Activated T-cell treated with anti-CD3 and anti-CD28 coated beads, Interleukin-2, amount 50 U/mL, for 4 hours (primary cell): ENCODE measurements at regions not wholly inside any gene's neighbourhood (a gene's known extent, or its start where the extent isn't known, plus 50 kb on each side); places are given as distances from the start of the nearest gene placed in this dataset.
"Not testable (repeated sequence)": the region's sequence is repeated elsewhere in the genome, so short reads cannot be mapped to it uniquely, and the experiment has no call there.

Experiments
- ATAC-seq, 2 donors: fragments of 200-7000 bp; cut with Tn5 transposase; one replicate each; pipeline ENCODE4 v1.10.0; 2021
- DNase-seq: peaks from one replicate; pipeline ENCODE4 v3.0.0-alpha.2; 2020
- H3K27me3 Mint-ChIP-seq: one replicate; pipeline ENCODE4 v1.8.0; 2021; ENCODE audit warnings: low read depth, mixed read lengths
- H3K36me3 Mint-ChIP-seq: one replicate; pipeline ENCODE4 v1.8.0; 2022; ENCODE audit warnings: mixed read lengths; ENCODE audit not compliant: insufficient read depth
- H3K4me1 Mint-ChIP-seq: one replicate; pipeline ENCODE4 v1.8.0; 2021; ENCODE audit warnings: low read depth, mixed read lengths
- H3K4me3 Mint-ChIP-seq: one replicate; pipeline ENCODE4 v1.8.0; 2021; ENCODE audit warnings: mild to moderate bottlenecking, moderate library complexity, mixed read lengths
- H3K9me3 Mint-ChIP-seq: one replicate; pipeline ENCODE4 v1.8.0; 2021; ENCODE audit warnings: mixed read lengths

- ATAC-seq, DNase-seq, H3K27me3 Mint-ChIP-seq, H3K9me3 Mint-ChIP-seq, H3K4me1 Mint-ChIP-seq, H3K4me3 Mint-ChIP-seq, H3K36me3 Mint-ChIP-seq: not testable (repeated sequence)
Measured at GRCh38 chr14:87733115-87733514, 259.9 kb downstream of the GALC start.

- no peak overlapping the region for H3K4me3 Mint-ChIP-seq
- no peaks in the 10 kb centered on the region for H3K9me3 Mint-ChIP-seq
- DNase-seq (no peak), ATAC-seq (no peak)
- H3K4me1 Mint-ChIP-seq, result no peaks in the 10 kb centered on the region
- no peaks in the 10 kb centered on the region for H3K36me3 Mint-ChIP-seq
- H3K27me3 Mint-ChIP-seq, result no peaks in the 10 kb centered on the region
Measured at GRCh38 chr14:87732562-87732961, 260.4 kb downstream of the GALC start.

GRCh38 chr14:87725318-87725717 is 267.7 kb downstream of the GALC start:
- no peak overlapping the region for H3K4me3 Mint-ChIP-seq
- no peaks in the 10 kb centered on the region for H3K4me1 Mint-ChIP-seq
- DNase-seq (no peak), ATAC-seq (no peak)
- peaks cover 3% of the 10 kb centered on the region for H3K27me3 Mint-ChIP-seq
- H3K9me3 Mint-ChIP-seq, result no peaks in the 10 kb centered on the region
- no peaks in the 10 kb centered on the region for H3K36me3 Mint-ChIP-seq

- ATAC-seq (no peak), DNase-seq (no peak)
- Mint-ChIP-seq H3K27me3 (no peaks in the 10 kb centered on the region), H3K4me1 (no peaks in the 10 kb centered on the region), H3K9me3 (no peaks in the 10 kb centered on the region), H3K36me3 (no peaks in the 10 kb centered on the region), H3K4me3 (no peak overlapping the region)
Measured at GRCh38 chr14:87712396-87713090, 280.4 kb downstream of the GALC start.

- no peaks in the 10 kb centered on the region for H3K9me3 Mint-ChIP-seq
- H3K27me3 Mint-ChIP-seq, result no peaks in the 10 kb centered on the region
- H3K4me1 Mint-ChIP-seq, result no peaks in the 10 kb centered on the region
- H3K4me3 Mint-ChIP-seq, result no peak overlapping the region
- no peak for DNase-seq
- H3K36me3 Mint-ChIP-seq, result no peaks in the 10 kb centered on the region
- no peak for ATAC-seq
Measured at GRCh38 chr14:87705439-87705896, 287.5 kb downstream of the GALC start.

- Mint-ChIP-seq H3K4me3 (no peak overlapping the region), H3K9me3 (no peaks in the 10 kb centered on the region), H3K36me3 (no peaks in the 10 kb centered on the region), H3K27me3 (no peaks in the 10 kb centered on the region), H3K4me1 (no peaks in the 10 kb centered on the region)
- DNase-seq, result no peak
- ATAC-seq, result no peak
Measured at GRCh38 chr14:87698481-87698880, 294.5 kb downstream of the GALC start.

- ATAC-seq (no peak), DNase-seq (no peak)
- H3K9me3 Mint-ChIP-seq, result no peaks in the 10 kb centered on the region
- H3K27me3 Mint-ChIP-seq, result no peaks in the 10 kb centered on the region
- H3K4me3 Mint-ChIP-seq, result no peak overlapping the region
- H3K4me1 Mint-ChIP-seq, result no peaks in the 10 kb centered on the region
- H3K36me3 Mint-ChIP-seq, result no peaks in the 10 kb centered on the region
Measured at GRCh38 chr14:87696485-87696884, 296.5 kb downstream of the GALC start.

- H3K36me3 Mint-ChIP-seq, result no peaks in the 10 kb centered on the region
Measured at GRCh38 chr14:87691042-87691881, 301.7 kb downstream of the GALC start.

GRCh38 chr14:87690076-87690613 is 302.8 kb downstream of the GALC start:
- Mint-ChIP-seq H3K36me3 (no peaks in the 10 kb centered on the region), H3K9me3 (no peaks in the 10 kb centered on the region), H3K27me3 (no peaks in the 10 kb centered on the region), H3K4me1 (no peaks in the 10 kb centered on the region), H3K4me3 (no peak overlapping the region)
- ATAC-seq (no peak), DNase-seq (no peak)

More at GRCh38 chr14:87691042-87691881, 301.7 kb downstream of the GALC start:
- Mint-ChIP-seq H3K4me1 (no peaks in the 10 kb centered on the region), H3K27me3 (no peaks in the 10 kb centered on the region), H3K4me3 (no peak overlapping the region), H3K9me3 (no peaks in the 10 kb centered on the region)
- ATAC-seq (no peak), DNase-seq (no peak)

- H3K27me3 Mint-ChIP-seq, result no peaks in the 10 kb centered on the region
Measured at GRCh38 chr14:87688524-87688923, 304.5 kb downstream of the GALC start.

GRCh38 chr14:87687420-87687819 is 305.6 kb downstream of the GALC start:
- Mint-ChIP-seq H3K4me3 (no peak overlapping the region), H3K9me3 (no peaks in the 10 kb centered on the region), H3K4me1 (no peaks in the 10 kb centered on the region), H3K27me3 (no peaks in the 10 kb centered on the region), H3K36me3 (no peaks in the 10 kb centered on the region)
- DNase-seq (no peak), ATAC-seq (no peak)

More at GRCh38 chr14:87688524-87688923, 304.5 kb downstream of the GALC start:
- Mint-ChIP-seq H3K4me3 (no peak overlapping the region), H3K4me1 (no peaks in the 10 kb centered on the region), H3K36me3 (no peaks in the 10 kb centered on the region), H3K9me3 (no peaks in the 10 kb centered on the region)
- no peak for ATAC-seq
- DNase-seq, result no peak

GRCh38 chr14:87686746-87687145 is 306.2 kb downstream of the GALC start:
- no peak for ATAC-seq
- H3K36me3 Mint-ChIP-seq, result no peaks in the 10 kb centered on the region

GRCh38 chr14:87679866-87680265 is 313.1 kb downstream of the GALC start:
- no peaks in the 10 kb centered on the region for H3K4me1 Mint-ChIP-seq
- H3K9me3 Mint-ChIP-seq, result peaks cover 4% of the 10 kb centered on the region
- no peak overlapping the region for H3K4me3 Mint-ChIP-seq
- H3K36me3 Mint-ChIP-seq, result no peaks in the 10 kb centered on the region
- DNase-seq (no peak), ATAC-seq (no peak)
- no peaks in the 10 kb centered on the region for H3K27me3 Mint-ChIP-seq

More at GRCh38 chr14:87686746-87687145, 306.2 kb downstream of the GALC start:
- Mint-ChIP-seq H3K4me1 (no peaks in the 10 kb centered on the region), H3K4me3 (no peak overlapping the region), H3K27me3 (no peaks in the 10 kb centered on the region), H3K9me3 (no peaks in the 10 kb centered on the region)
- DNase-seq, result no peak

GRCh38 chr14:87678624-87679023 is 314.4 kb downstream of the GALC start:
- DNase-seq (no peak), ATAC-seq (no peak)
- peaks cover 4% of the 10 kb centered on the region for H3K9me3 Mint-ChIP-seq
- no peaks in the 10 kb centered on the region for H3K4me1 Mint-ChIP-seq
- H3K27me3 Mint-ChIP-seq, result no peaks in the 10 kb centered on the region
- H3K4me3 Mint-ChIP-seq, result no peak overlapping the region
- H3K36me3 Mint-ChIP-seq, result no peaks in the 10 kb centered on the region
